22Rv1 (cell line): ENCODE measurements at regions not wholly inside any gene's neighbourhood (a gene's known extent, or its start where the extent isn't known, plus 50 kb on each side); places are given as distances from the start of the nearest gene placed in this dataset.
"Not testable (repeated sequence)": the region's sequence is repeated elsewhere in the genome, so short reads cannot be mapped to it uniquely, and the experiment has no call there.

Experiments
- H3K27ac ChIP-seq: fragments of 450-650 bp; 2 replicates; pipeline ENCODE4 v1.5.1; 2017
- CTCF ChIP-seq: fragments of 450-650 bp; IDR thresholded peaks from 2 replicates; pipeline ENCODE4 v1.5.1; 2017; ENCODE audit warnings: mild to moderate bottlenecking
- ZFX ChIP-seq: fragments of 450-650 bp; IDR thresholded peaks from 2 replicates; pipeline ENCODE4 v1.6.1; 2017; ENCODE audit warnings: antibody characterized with exemption, borderline replicate concordance

- no peak for TF ChIP-seq CTCF
- TF ChIP-seq ZFX = no peak
- no peak overlapping the region for H3K27ac ChIP-seq
These were observed 100.5 kb upstream of the ITPRID2 start for GRCh38 chr2:181790716-181791649.

GRCh38 chr2:181792906-181793305, 98.6 kb upstream of the ITPRID2 start:
- TF ChIP-seq CTCF (no peak), ZFX (no peak)
- H3K27ac ChIP-seq = no peak overlapping the region

GRCh38 chr2:181798022-181798421, 93.5 kb upstream of the ITPRID2 start:
- no peak overlapping the region for H3K27ac ChIP-seq
- TF ChIP-seq CTCF (no peak), ZFX (no peak)

GRCh38 chr2:181802300-181802699, 89.2 kb upstream of the ITPRID2 start:
- not testable (repeated sequence) for H3K27ac ChIP-seq

GRCh38 chr2:181803903-181804799, 87.4 kb upstream of the ITPRID2 start:
- H3K27ac ChIP-seq = not testable (repeated sequence)

GRCh38 chr2:181805228-181806038, 86.1 kb upstream of the ITPRID2 start:
- no peak overlapping the region for H3K27ac ChIP-seq
- TF ChIP-seq ZFX (no peak), CTCF (no peak)

GRCh38 chr2:181806039-181806392, 85.5 kb upstream of the ITPRID2 start:
- TF ChIP-seq ZFX (no peak), CTCF (no peak)
- H3K27ac ChIP-seq = no peak overlapping the region

GRCh38 chr2:181807526-181807925, 84.0 kb upstream of the ITPRID2 start:
- no peak for TF ChIP-seq CTCF
- TF ChIP-seq ZFX = no peak
- no peak overlapping the region for H3K27ac ChIP-seq
